Medulla oblongata (tissue), 1 donor: ENCODE measurements at regions not wholly inside any gene's neighbourhood (a gene's known extent, or its start where the extent isn't known, plus 50 kb on each side); places are given as distances from the start of the nearest gene placed in this dataset.
A peak's percentile ranks its signal among the peaks of the same experiment; 100 is the strongest.
"Not testable (repeated sequence)": the region's sequence is repeated elsewhere in the genome, so short reads cannot be mapped to it uniquely, and the experiment has no call there.

Experiments
- DNase-seq: peaks from one replicate; pipeline ENCODE4 v3.0.0-alpha.2; 2015; ENCODE audit errors: extremely low spot score

DNA sequence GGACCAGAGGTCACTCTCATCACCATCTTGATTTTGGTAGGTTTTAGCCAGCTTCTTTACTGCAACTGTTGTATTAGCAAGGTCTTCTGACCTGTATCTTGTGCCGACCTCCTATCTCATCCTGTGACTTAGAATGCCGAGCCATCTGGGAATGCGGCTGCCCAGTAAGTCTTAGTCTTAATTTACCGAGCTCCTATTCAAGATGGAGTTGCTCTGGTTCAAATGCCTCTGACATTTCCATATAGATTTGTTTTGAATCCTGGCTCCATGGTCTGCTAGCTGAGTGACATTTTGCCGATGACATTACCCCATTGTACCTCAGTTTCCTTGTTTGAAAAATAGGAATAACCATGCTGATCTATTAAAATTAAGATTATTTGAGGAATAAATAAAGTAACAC is 193.9 kb upstream of the HMCN1 start:
- no peak for DNase-seq

GRCh38 chr1:185539277-185539943 is 194.8 kb upstream of the HMCN1 start:
- DNase-seq, result no peak

- DNase-seq, result not testable (repeated sequence)
Observed at GRCh38 chr1:185538309-185538898, 195.8 kb upstream of the HMCN1 start.

DNA sequence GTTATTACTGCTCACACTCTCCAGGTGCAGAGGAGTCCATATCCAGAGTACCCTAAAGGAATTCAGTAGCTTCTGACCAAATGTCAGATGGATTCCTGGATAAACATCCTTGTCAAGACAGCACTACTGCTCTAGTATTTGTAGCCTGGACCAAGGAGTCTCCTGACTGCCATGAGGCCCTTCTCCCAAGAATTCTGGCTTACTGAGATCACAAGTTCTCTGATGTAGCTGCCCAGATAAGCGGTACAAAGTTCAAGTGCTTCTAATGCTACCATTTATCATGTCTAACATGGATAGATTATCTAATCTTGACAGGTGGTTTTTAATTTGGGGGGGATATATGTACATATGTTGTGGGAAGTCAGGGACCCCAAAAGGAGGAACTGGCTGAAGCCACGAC is 196.6 kb upstream of the HMCN1 start:
- DNase-seq, result no peak

DNA sequence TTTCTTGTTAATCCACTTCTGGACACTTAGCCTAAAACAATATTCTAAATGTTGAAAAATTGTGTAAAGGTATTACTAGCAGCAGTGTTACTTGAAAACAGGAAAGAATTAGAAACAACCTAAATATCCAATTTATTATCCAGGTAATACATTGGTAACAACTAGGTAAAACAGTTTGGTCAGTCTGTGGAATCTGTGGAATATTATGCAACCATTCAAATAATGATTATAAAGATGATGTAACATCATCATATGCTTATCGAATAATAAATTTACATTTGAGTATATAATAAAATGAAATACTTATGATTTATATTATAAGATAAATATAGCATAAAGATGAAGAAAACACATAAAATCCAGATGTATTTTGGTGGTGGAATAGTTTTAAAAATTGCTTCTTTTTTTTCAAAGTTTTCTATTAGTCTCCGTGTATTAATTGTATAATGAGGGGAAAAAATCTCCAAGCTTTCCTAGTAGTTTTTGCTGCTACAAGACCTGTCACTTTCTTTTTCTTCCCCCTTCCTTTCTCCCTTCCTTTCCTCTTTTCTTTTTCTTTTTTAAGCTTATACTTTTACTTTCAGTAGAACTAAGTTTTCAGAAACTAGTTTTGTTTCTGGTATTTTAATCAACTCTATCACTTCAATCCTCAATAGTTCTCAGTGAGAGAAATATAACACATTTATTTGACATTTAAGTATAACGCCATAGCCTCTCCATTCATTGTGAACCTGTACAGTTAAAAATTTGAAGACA is 197.8 kb upstream of the HMCN1 start:
- DNase-seq, result no peak

GRCh38 chr1:185535621-185536020 is 198.6 kb upstream of the HMCN1 start:
- no peak for DNase-seq

DNA sequence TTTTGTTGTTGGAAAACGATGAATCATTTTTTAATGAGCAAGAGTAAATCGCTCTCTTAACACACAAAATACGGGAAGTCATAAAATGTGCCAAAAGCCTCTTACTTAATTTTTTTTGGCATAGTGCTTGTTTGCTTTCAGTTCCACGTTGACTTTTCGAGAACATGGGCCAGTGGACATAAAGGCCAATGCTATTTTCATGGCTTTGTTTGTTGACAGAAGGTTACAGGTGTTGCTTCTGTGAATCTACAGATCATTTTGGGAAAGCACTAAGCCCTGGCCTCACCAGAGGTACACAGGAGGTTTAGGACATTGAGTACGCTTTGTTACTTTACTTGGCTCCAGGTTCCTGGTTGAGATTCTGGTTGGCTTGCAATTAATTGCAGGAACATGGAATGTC is 199.4 kb upstream of the HMCN1 start:
- peak; percentile 69 for DNase-seq

- no peak for DNase-seq
Observed at GRCh38 chr1:185533596-185533995, 200.6 kb upstream of the HMCN1 start.

GRCh38 chr1:185532856-185533255 is 201.3 kb upstream of the HMCN1 start:
- no peak for DNase-seq

DNA sequence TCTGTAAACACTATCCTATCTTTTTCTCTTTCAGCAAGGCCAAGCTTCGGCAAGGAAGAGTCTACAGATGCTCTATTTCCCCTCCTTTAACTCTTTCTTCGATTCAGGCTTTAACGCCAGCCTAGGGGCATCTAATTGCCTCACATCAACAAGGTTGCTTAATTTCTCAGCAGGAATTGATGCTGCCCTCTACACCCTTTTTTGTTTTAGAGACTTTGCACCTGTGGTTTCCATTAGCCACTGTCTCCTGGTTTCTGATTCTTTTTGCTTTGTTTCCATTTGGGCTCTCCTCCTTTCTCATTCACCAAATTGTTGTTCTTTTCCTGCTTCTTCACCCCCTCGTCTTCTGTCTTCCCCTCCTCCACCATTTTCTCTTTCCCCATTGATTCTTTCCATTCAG is 202.4 kb upstream of the HMCN1 start:
- no peak for DNase-seq

DNA sequence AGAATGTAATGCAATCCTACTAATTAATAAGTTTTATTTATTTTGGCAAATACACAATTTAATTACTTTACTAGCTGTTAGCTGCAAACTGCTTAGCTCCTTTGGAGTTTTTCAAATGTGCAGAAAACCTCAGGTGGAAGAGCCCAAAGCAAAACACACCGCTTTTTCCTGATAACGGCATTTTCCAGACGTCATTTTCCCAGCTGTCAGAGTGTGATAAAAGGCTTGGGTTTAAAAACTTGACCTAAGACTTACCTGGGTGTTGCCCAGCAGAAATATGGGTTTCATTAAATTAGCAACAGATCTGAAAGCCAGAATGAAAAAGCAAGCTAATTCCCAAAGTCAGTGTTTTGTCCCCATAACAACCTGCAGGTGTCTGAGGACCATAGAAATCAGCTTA is 204.0 kb upstream of the HMCN1 start:
- DNase-seq, result no peak

- DNase-seq, result no peak
Observed at GRCh38 chr1:185529673-185530072, 204.5 kb upstream of the HMCN1 start.

- no peak for DNase-seq
Observed at GRCh38 chr1:185528084-185528676, 206.0 kb upstream of the HMCN1 start.

DNA sequence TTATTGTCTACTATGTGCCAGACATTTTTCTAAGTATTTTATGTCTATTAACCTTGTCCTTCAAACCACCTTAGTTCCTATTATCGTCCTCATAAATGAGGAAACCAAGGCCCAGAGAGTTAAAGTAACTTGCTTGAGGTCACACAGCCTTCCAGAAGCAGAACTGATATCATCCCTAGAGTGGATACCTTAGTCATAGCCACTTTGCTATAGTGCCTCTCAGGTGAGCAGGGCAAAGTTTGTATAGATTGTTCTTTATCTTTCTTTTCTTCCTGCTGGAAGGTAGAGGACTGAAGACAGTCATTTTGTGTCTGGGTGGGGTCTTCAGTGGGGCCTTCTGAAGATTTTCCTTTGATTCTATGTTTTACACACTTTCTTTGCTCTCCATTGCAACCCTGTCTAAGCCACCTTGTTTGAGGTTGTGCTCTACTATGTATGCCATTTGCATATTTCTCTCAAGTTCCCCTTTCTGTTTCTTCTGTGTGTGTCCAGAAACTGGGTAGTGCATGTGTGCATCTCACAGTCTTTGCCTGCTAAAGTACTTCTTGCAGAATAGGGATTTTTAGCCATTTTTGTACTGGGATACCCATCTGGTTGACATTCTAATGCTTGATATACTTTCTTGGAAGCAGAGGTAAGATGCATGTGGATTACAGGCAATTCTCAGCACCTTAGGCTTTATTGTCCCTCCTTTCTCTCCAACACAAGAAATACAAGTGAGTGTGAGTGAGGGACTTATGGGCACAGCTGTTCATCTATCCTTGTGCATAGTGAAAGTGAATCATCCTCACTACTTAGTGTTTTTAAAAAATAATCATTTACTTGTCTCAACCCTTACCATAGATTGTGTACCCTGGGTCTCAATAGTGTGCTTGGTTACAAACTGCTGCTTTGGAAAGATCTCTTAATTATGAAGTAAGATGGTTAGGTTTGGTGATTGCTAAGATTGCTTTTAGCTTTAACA is 207.6 kb upstream of the HMCN1 start:
- DNase-seq, result no peak

DNA sequence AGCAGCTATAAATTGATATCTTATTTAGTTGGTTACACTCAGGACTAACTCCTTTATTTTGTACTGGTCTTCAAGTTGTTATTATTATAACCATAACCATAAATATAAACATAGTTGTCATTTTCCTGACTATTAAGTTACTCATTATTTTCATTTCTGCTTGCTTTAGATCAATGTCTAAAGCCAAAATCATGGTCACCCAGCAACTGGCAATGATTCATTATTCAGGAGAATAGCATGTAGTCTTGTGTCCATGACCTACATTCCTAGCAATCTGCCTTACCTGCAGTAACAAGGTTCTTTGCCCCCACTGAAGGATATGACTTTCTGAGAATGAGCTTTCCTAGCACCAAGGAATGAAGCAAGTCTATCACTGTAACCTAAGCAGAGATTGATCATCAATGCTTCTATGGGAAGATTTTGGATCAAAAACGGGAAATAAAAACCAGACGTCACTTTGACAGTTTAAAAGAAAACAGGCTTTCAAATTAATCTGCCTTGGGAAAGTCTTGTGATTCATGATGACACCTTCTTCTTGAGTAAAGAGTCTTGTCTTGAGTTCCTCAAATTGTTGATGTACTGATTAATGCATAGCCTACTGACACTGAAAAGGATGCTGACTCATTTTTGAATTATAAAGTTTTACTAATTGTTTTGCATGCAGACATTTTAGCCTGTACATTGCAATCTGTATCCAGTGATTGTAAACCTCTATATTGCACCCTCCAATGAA is 203.3 kb upstream of the IVNS1ABP start:
- DNase-seq, result no peak

DNA sequence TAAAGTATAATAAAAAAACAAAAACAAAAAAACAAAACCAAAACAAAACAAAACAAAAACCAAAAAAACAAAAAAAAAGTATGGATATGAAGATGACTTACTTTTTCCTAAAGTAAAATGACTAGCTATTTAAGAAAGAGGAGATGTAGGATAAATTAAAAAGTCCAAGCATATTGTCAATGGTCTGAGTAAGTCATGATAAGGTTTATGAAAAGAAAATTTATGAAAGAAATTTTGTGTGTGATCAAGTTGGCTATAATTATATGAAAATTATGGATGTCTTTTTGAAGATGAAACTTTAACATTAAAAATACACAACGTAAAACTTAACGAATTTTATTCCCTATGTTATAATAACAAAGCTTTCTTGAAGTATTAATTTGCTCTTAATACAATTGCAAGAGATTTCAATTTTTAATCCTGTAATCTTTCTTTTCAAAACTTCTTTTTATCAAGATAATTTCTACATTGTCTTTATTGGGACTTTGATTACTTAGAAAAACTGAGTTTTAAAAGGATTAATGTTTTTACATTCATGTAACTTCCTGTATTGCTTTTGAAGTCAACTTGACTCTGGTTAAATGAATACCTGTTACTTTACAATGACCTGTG is 200.9 kb upstream of the IVNS1ABP start:
- no peak for DNase-seq

DNA sequence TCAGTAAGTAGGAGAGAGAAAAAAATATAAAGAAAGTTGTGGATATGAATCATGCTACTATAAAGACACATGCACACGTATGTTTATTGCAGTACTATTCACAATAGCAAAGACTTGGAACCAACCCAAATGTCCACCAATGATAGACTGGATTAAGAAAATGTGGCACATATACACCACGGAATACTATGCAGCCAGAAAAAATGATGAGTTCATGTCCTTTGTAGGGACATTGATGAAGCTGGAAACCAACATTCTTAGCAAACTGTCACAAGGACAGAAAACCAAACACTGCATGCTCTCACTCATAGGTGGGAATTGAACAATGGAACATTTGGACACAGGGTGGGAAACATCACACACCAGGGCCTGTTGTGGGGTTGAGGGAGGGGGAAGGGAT is 200.3 kb upstream of the IVNS1ABP start:
- DNase-seq, result not testable (repeated sequence)

GRCh38 chr1:185515696-185516095 is 198.7 kb upstream of the IVNS1ABP start:
- DNase-seq, result no peak

GRCh38 chr1:185514311-185514710 is 197.3 kb upstream of the IVNS1ABP start:
- DNase-seq, result no peak

GRCh38 chr1:185512442-185512841 is 195.4 kb upstream of the IVNS1ABP start:
- DNase-seq, result no peak
